Nephron (organoid): ENCODE measurements at regions not wholly inside any gene's neighbourhood (a gene's known extent, or its start where the extent isn't known, plus 50 kb on each side); places are given as distances from the start of the nearest gene placed in this dataset.

Experiments
- H3K27ac Mint-ChIP-seq, 3 experiments: 2 replicates each; pipeline ENCODE4 v1.8.0; 2020; ENCODE audit warnings: mixed read lengths in 3 of 3, mild to moderate bottlenecking in 2 of 3, moderate library complexity in 1 of 3
- H3K27me3 Mint-ChIP-seq: 2 replicates; pipeline ENCODE4 v1.8.0; 2021; ENCODE audit warnings: low read depth, mild to moderate bottlenecking, moderate library complexity, mixed read lengths
- H3K36me3 Mint-ChIP-seq: 2 replicates; pipeline ENCODE4 v1.8.0; 2020; ENCODE audit warnings: low read depth, mixed read lengths
- H3K4me1 Mint-ChIP-seq: 2 replicates; pipeline ENCODE4 v1.8.0; 2020; ENCODE audit warnings: mixed read lengths
- H3K4me3 Mint-ChIP-seq, 3 experiments: 2 replicates each; pipeline ENCODE4 v1.8.0; 2020; ENCODE audit warnings: mild to moderate bottlenecking in 3 of 3, mixed read lengths in 3 of 3, moderate library complexity in 2 of 3
- H3K9me3 Mint-ChIP-seq: 2 replicates; pipeline ENCODE4 v1.8.0; 2020; ENCODE audit warnings: mixed read lengths
- TF ChIP-seq, protein P1 (sequence below), 3 experiments: fragments of 200-600 bp; sonication (generic); IDR thresholded peaks; one replicate each; pipeline ENCODE4 v1.5.0; 2021; ENCODE audit warnings: antibody characterized with exemption in 3 of 3; ENCODE audit not compliant: unreplicated experiment in 3 of 3

DNA sequence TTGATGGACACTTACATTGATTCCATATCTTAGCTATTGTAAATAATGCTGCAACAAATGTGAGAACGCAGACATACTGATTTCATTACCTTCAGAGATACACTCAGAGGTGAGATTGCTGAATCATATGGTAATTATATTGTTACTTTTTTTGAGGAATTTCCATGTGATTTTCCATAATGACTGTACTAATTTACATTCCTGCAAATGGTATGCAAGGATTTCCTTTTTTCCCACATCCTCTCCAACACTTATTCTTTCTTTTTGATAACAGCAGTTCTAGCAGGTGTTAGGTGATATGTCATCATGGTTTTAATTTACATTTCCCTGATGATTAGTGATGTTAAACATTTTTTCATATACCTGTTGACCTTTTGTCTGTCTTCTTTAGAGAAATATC, 207.7 kb downstream of the C11orf87 start:
- no peaks in the 10 kb centered on the region for H3K27me3 Mint-ChIP-seq
- TF ChIP-seq, protein P1, sequence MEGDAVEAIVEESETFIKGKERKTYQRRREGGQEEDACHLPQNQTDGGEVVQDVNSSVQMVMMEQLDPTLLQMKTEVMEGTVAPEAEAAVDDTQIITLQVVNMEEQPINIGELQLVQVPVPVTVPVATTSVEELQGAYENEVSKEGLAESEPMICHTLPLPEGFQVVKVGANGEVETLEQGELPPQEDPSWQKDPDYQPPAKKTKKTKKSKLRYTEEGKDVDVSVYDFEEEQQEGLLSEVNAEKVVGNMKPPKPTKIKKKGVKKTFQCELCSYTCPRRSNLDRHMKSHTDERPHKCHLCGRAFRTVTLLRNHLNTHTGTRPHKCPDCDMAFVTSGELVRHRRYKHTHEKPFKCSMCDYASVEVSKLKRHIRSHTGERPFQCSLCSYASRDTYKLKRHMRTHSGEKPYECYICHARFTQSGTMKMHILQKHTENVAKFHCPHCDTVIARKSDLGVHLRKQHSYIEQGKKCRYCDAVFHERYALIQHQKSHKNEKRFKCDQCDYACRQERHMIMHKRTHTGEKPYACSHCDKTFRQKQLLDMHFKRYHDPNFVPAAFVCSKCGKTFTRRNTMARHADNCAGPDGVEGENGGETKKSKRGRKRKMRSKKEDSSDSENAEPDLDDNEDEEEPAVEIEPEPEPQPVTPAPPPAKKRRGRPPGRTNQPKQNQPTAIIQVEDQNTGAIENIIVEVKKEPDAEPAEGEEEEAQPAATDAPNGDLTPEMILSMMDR (IDR thresholded peaks at IDR 0.05; ENCODE audit: unreplicated experiment in 3 of 3), result no peak
- no peaks in the 10 kb centered on the region for H3K36me3 Mint-ChIP-seq
- no peak overlapping the region for H3K27ac Mint-ChIP-seq
- no peak overlapping the region for H3K4me3 Mint-ChIP-seq
- peaks cover 12% of the 10 kb centered on the region for H3K9me3 Mint-ChIP-seq
- no peaks in the 10 kb centered on the region for H3K4me1 Mint-ChIP-seq

DNA sequence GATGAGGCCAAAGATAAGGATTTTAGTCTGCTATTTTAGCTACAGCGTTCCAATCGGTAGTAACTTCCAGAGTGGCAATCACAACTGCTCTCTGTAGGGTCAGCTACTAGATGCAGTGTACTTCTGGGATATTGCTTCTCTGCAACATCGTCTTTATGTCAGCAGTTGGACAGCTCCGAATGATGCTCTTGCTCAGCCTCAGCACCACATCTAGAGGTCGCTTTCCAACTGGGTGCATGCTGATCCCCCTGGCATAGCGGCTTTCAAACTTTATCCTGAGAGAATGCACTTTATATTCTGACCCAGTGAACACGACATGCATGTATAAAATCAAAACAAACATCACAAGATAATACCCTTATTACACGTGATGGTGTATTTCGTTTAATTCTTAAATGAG, 219.6 kb downstream of the C11orf87 start:
- peaks cover 16% of the 10 kb centered on the region for H3K4me1 Mint-ChIP-seq

DNA sequence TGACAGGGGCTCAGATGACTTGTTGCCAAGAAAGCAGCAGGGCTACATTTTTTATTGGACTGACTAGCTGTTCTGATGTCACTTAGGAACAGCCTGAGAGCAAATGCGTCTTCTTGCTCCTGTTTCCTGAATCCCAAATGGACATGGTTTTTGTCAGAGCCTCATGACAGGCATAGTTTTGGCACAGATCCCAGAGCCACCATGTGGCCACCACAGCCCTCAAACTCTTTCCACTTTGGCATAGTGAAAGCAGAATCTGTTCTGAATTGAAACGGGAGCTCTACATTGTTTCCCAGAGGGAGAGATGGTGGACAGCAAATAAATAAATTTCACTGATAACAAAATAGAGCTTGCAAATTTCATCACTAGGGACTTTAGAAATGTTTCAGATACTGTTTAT, 222.2 kb downstream of the C11orf87 start:
- H3K27me3 Mint-ChIP-seq, result peaks cover 9% of the 10 kb centered on the region
- H3K4me3 Mint-ChIP-seq, result peak overlapping the region in 1 of 3 experiments; percentile 5
- TF ChIP-seq, protein P1 (IDR thresholded peaks at IDR 0.05; ENCODE audit: unreplicated experiment in 3 of 3), result no peak
- peaks cover 16% of the 10 kb centered on the region for H3K4me1 Mint-ChIP-seq
- H3K36me3 Mint-ChIP-seq, result no peaks in the 10 kb centered on the region
- peaks cover 3% of the 10 kb centered on the region for H3K9me3 Mint-ChIP-seq
- H3K27ac Mint-ChIP-seq, result peak overlapping the region in 1 of 3 experiments; percentile 14

More for the DNA sequence above, 219.6 kb downstream of the C11orf87 start:
- Mint-ChIP-seq H3K27ac (no peak overlapping the region), H3K36me3 (no peaks in the 10 kb centered on the region), H3K27me3 (peaks cover 12% of the 10 kb centered on the region), H3K4me3 (no peak overlapping the region), H3K9me3 (peaks cover 3% of the 10 kb centered on the region)
- TF ChIP-seq, protein P1 (IDR thresholded peaks at IDR 0.05; ENCODE audit: unreplicated experiment in 3 of 3), result peak in 2 of 3 experiments; percentile 14 to 18

- peaks cover 9% of the 10 kb centered on the region for H3K4me1 Mint-ChIP-seq
- H3K36me3 Mint-ChIP-seq, result no peaks in the 10 kb centered on the region
- H3K27ac Mint-ChIP-seq, result no peak overlapping the region
- TF ChIP-seq, protein P1 (IDR thresholded peaks at IDR 0.05; ENCODE audit: unreplicated experiment in 3 of 3), result no peak
- peaks cover 4% of the 10 kb centered on the region for H3K27me3 Mint-ChIP-seq
- H3K9me3 Mint-ChIP-seq, result no peaks in the 10 kb centered on the region
- no peak overlapping the region for H3K4me3 Mint-ChIP-seq
Observed at GRCh38 chr11:109648804-109649203, 226.8 kb downstream of the C11orf87 start.

DNA sequence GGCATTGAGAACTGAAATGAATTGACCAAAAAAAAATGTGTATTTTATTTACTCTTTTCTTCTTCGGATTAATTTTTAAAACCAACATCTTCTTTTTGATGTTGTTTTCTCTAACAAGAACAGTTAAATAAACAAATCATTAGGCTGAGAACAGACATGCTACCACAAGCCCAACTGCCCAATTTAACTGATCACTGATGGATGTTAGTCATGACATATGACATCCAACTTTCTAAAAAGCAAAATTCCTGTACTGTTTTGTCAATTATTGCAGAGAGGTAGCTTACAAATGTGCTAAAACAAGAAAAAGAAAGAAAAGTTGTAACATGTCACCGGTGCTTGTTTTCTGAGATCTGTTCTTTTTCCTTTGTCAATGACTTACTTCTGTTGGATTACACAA, 232.1 kb downstream of the C11orf87 start:
- H3K36me3 Mint-ChIP-seq, result no peaks in the 10 kb centered on the region
- H3K27me3 Mint-ChIP-seq, result no peaks in the 10 kb centered on the region
- TF ChIP-seq, protein P1 (IDR thresholded peaks at IDR 0.05; ENCODE audit: unreplicated experiment in 3 of 3), result no peak
- no peaks in the 10 kb centered on the region for H3K4me1 Mint-ChIP-seq
- no peak overlapping the region for H3K27ac Mint-ChIP-seq
- no peaks in the 10 kb centered on the region for H3K9me3 Mint-ChIP-seq
- H3K4me3 Mint-ChIP-seq, result no peak overlapping the region

GRCh38 chr11:109658190-109658589, 236.2 kb downstream of the C11orf87 start:
- Mint-ChIP-seq H3K4me1 (no peaks in the 10 kb centered on the region), H3K36me3 (no peaks in the 10 kb centered on the region), H3K27ac (no peak overlapping the region), H3K4me3 (no peak overlapping the region), H3K9me3 (no peaks in the 10 kb centered on the region), H3K27me3 (no peaks in the 10 kb centered on the region)
- TF ChIP-seq, protein P1 (IDR thresholded peaks at IDR 0.05; ENCODE audit: unreplicated experiment in 3 of 3), result no peak
